Activated CD4-positive, alpha-beta T cell treated with anti-CD3 and anti-CD28 coated beads for 36 hours (primary cell): ENCODE measurements at regions not wholly inside any gene's neighbourhood (a gene's known extent, or its start where the extent isn't known, plus 50 kb on each side); places are given as distances from the start of the nearest gene placed in this dataset.
"Not testable (repeated sequence)": the region's sequence is repeated elsewhere in the genome, so short reads cannot be mapped to it uniquely, and the experiment has no call there.

Experiments used
- ATAC-seq: fragments of 200-7000 bp; cut with Tn5 transposase; one replicate; pipeline ENCODE4 v1.10.0; 2021; ENCODE audit warnings: mild to moderate bottlenecking, moderate library complexity
- CTCF ChIA-PET: fragments of 350-600 bp; sonication (Branson Sonifier 250); formaldehyde crosslinking; loops from one replicate; lab custom pipeline; 2021; ENCODE audit warnings: antibody characterized with exemption; lab: Charles Lee
- POLR2A ChIA-PET: fragments of 350-600 bp; sonication (Branson Sonifier 250); formaldehyde crosslinking; loops from one replicate; lab custom pipeline; 2021; ENCODE audit warnings: antibody characterized with exemption, inconsistent platforms; lab: Charles Lee
- DNase-seq: peaks from one replicate; pipeline ENCODE4 v3.0.0-alpha.2; 2020
- H3K27ac Mint-ChIP-seq: one replicate; pipeline ENCODE4 v1.8.0; 2021; ENCODE audit warnings: mixed read lengths
- H3K27me3 Mint-ChIP-seq: one replicate; pipeline ENCODE4 v1.8.0; 2021; ENCODE audit warnings: mixed read lengths
- H3K36me3 Mint-ChIP-seq: one replicate; pipeline ENCODE4 v1.8.0; 2021; ENCODE audit warnings: low read depth, mixed read lengths
- H3K4me1 Mint-ChIP-seq: one replicate; pipeline ENCODE4 v1.8.0; 2021; ENCODE audit warnings: mixed read lengths
- H3K4me3 Mint-ChIP-seq: one replicate; pipeline ENCODE4 v1.8.0; 2021; ENCODE audit warnings: mild to moderate bottlenecking, moderate library complexity, mixed read lengths
- H3K9me3 Mint-ChIP-seq: one replicate; pipeline ENCODE4 v1.8.0; 2021; ENCODE audit warnings: low read depth, mixed read lengths
- intact Hi-C, 2 experiments: fragments of 100-400 bp; cut with DNase I in 1 of 2; cut with micrococcal nuclease in 1 of 2; formaldehyde crosslinking; loops; one replicate each; pipeline versions ENCODE4 v1.14.2 to v1.15.1; 2022 to 2024; cut with DNase I, micrococcal nuclease

DNA sequence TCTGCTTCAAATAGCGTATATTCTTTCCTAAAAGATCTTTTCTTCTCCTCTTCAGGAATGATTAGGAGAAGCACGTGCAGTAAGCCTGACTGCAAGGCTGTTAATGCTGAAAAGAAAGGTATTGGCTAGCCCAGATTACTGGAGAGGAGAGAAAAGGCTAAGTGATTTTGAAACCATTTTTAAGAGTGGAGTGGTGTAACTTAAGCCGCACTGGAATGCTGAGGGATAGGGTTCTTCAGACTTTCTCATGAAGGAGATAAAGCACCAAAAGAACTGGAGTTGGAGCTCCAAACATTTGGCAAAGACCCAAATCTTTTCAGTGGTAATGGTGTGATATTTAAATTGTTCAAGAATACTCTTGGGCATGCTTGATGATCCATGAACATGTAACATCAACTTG is 388.3 kb downstream of the COG6 start:
- peaks cover 3% of the 10 kb centered on the region for H3K9me3 Mint-ChIP-seq
- POLR2A ChIA-PET: no interaction called here
- CTCF ChIA-PET: no interaction called here
- no peak overlapping the region for H3K27ac Mint-ChIP-seq
- intact Hi-C loops: no loop called here
- no peaks in the 10 kb centered on the region for H3K36me3 Mint-ChIP-seq
- H3K4me3 Mint-ChIP-seq: no peak overlapping the region
- peaks cover 2% of the 10 kb centered on the region for H3K27me3 Mint-ChIP-seq
- H3K4me1 Mint-ChIP-seq: no peaks in the 10 kb centered on the region
- DNase-seq: no peak
- no peak for ATAC-seq

DNA sequence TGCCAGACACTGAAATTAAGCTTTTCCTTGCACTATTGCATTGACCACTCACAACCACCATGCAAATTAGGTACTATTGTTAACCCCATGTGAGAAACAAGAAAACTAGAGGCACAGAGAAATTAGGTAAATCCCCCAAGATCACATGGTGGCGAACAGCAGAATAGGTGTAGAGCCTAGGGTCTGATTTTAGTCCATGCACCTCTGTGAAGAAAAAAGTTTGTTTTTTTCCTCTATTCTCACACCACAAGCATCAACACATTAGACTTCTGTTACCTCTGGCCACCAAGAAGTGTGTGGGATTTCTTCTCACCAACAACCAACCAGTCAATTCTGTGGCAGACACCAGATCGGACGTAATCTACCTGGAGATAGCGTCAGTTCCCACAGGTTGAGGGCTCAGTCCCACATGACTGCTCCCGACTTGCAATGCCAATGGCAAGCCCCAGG is 391.9 kb downstream of the COG6 start:
- Mint-ChIP-seq H3K4me3 (no peak overlapping the region), H3K9me3 (no peaks in the 10 kb centered on the region), H3K4me1 (no peaks in the 10 kb centered on the region), H3K27ac (no peak overlapping the region), H3K27me3 (peaks cover 2% of the 10 kb centered on the region), H3K36me3 (no peaks in the 10 kb centered on the region)
- ChIA-PET CTCF (no interaction called here), POLR2A (no interaction called here)
- intact Hi-C loops: no loop called here
- ATAC-seq (no peak), DNase-seq (no peak)

DNA sequence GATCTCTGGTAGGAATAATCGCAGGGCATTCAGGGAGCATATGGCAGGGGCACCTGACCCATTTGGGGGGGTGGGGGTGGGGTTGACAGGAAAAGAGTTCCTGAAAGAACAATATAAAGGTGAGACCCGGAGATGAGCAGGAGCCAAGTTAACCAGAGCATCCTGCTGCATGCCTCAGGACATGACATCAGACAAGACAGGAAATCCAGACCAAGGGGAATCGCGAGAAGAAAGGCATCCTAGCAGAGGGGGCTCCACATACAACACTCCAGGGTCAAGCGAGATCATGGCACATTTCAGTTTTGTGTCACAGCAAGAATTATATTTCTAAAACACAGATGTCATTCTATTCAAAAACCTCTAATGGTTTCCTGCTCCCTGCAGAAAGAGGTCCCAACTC is 393.1 kb downstream of the COG6 start:
- Mint-ChIP-seq H3K27me3 (peaks cover 2% of the 10 kb centered on the region), H3K27ac (no peak overlapping the region), H3K36me3 (no peaks in the 10 kb centered on the region), H3K9me3 (no peaks in the 10 kb centered on the region), H3K4me1 (no peaks in the 10 kb centered on the region), H3K4me3 (no peak overlapping the region)
- DNase-seq: no peak
- CTCF ChIA-PET: interaction anchor here (0.6 kb wide), 1 partner anchor 498 kb away, joined by 3 read pairs; no protein-coding TSS in a partner anchor
- POLR2A ChIA-PET: interaction anchor here (0.7 kb wide), 1 partner anchor 277 kb away, joined by 4 read pairs; no protein-coding TSS in a partner anchor
- ATAC-seq: no peak
- intact Hi-C loops: no loop called here

DNA sequence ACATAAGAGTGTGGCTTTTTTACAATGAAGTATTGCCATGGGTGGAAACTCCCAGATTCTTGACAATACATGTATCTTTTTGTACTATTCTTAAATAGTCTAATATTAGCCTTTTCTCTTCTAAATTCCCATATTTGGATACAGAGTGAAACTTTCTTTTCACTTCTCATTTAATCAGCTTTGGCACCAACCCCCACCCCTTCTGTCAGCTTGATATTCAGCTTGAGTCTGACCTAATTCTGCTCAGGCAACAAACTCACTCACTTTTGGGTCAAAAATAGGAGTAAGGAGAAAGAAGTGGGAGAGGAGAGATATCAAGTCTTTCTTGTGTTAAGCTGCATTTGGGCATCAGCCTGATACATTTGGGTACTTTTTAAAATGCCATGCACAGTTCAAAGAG is 397.5 kb downstream of the COG6 start:
- Mint-ChIP-seq H3K9me3 (no peaks in the 10 kb centered on the region), H3K4me1 (no peaks in the 10 kb centered on the region), H3K27me3 (no peaks in the 10 kb centered on the region), H3K36me3 (no peaks in the 10 kb centered on the region), H3K4me3 (no peak overlapping the region), H3K27ac (no peak overlapping the region)
- ChIA-PET POLR2A (no interaction called here), CTCF (interaction anchor here (1.0 to 1.1 kb wide), 2 partner anchors 8 to 10 kb away, joined by 3 to 4 read pairs; no protein-coding TSS in a partner anchor)
- ATAC-seq: no peak
- DNase-seq: no peak
- intact Hi-C loops: no loop called here

DNA sequence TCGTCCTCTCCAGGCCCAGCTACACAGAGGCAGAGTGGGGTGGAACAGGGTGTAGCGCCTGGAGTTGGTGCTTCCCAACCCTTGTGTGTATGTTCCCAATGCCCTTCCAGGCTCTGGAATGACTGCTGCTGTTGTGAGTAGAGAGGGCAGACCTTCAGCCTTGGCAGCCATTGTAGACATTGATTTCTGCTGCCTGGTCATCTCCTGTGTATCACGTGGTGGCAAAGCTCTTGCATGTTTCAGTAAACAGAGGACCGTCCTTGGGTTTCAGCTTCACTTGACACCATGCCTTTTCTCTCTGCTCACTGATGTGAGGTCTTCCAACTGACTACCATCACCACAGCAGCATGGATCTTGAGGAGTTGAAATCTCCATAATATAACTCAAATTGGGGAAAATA is 397.9 kb downstream of the COG6 start:
- Mint-ChIP-seq H3K9me3 (peaks cover 1% of the 10 kb centered on the region), H3K36me3 (no peaks in the 10 kb centered on the region), H3K4me1 (peaks cover 1% of the 10 kb centered on the region), H3K4me3 (no peak overlapping the region), H3K27ac (no peak overlapping the region), H3K27me3 (no peaks in the 10 kb centered on the region)
- ChIA-PET POLR2A (no interaction called here), CTCF (interaction anchor here (1.1 kb wide), 1 partner anchor 9 kb away, joined by 3 read pairs; no protein-coding TSS in a partner anchor)
- ATAC-seq: no peak
- intact Hi-C loops: no loop called here
- no peak for DNase-seq

DNA sequence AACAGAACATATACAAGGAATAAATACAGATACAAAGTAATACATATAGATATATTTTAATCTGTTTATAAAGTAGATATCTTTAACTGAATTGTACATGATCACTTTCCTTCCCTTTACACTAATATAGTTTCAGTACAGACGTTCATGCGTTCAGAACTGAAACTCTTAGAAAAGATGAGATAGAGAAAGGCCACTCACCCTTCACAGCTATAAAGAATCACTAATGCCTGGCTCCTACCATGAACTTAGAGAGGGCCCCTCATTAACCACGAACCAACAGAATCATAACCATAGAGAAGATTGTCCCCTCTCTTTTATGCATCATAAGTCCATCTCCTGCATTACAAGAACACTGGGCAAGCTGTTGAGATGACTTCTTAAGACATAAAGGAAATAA is 399.0 kb downstream of the COG6 start:
- H3K27me3 Mint-ChIP-seq, ATAC-seq, DNase-seq, H3K9me3 Mint-ChIP-seq, H3K4me3 Mint-ChIP-seq, CTCF ChIA-PET, H3K36me3 Mint-ChIP-seq, intact Hi-C loops, POLR2A ChIA-PET, H3K27ac Mint-ChIP-seq: not testable (repeated sequence)
- peaks cover 11% of the 10 kb centered on the region for H3K4me1 Mint-ChIP-seq

DNA sequence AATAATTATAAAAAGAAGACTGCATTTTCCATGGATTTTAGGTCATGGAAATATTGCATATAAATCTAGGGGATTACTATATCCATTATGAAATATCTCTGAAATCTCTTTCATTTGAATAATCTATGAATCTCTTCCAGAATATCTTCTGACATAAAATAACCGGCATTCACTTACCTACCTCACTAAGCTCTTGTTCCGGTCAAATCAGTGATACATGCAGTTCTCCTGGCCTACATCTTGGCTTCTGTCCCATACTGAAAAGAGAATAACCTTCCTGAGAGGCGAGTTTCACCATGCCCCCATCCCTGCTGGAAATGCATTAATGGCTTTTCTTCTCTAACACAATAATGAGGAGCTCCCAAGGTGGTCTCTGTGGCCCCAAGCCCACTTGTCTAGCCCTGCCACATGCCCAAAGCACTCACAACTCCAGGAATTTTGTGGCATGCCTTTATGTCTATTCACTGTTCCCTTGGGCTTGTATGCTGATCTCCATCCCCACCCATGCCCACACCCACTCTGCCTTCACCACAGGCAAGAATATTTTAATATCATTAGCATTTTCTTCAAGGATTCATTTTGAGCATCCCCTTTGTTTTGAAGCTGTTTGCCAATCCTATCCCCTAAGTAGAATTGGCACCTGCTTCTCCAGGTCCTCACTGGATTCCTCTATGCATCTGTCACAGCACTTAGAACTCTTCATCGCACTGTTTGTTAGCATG is 401.6 kb downstream of the COG6 start:
- intact Hi-C loops: no loop called here
- Mint-ChIP-seq H3K4me3 (no peak overlapping the region), H3K9me3 (peaks cover 2% of the 10 kb centered on the region), H3K4me1 (peaks cover 26% of the 10 kb centered on the region), H3K27me3 (no peaks in the 10 kb centered on the region), H3K36me3 (no peaks in the 10 kb centered on the region), H3K27ac (no peak overlapping the region)
- no peak for ATAC-seq
- ChIA-PET CTCF (no interaction called here), POLR2A (no interaction called here)
- DNase-seq: no peak

DNA sequence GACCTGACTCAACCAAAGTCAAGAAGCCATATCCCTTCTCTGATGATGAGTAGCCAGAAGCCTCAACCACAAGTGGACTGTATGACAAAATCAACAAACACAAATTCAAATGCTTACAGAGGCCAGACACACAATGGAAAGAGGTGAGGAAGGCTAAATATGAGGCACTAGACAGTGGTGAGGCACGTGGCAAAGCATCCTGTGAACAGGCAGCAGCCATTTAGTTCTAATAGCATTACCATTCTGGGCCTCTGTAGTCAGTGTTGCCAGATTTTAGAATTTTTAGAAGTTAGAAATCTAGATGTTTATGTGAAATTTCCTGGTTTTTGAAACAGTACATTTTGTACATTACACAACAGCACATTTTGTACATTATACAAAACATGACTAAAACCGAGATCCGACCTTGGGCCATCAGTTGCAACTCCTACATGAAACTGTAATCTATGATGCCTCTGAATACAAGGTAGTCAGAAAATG is 403.3 kb downstream of the COG6 start:
- POLR2A ChIA-PET: no interaction called here
- ATAC-seq: peak; percentile 34
- no peak overlapping the region for H3K4me3 Mint-ChIP-seq
- H3K36me3 Mint-ChIP-seq: no peaks in the 10 kb centered on the region
- intact Hi-C loops: loop anchor here (2.0 kb wide), 1 partner anchor 32 kb away; no protein-coding TSS in a partner anchor
- H3K27ac Mint-ChIP-seq: no peak overlapping the region
- CTCF ChIA-PET: interaction anchor here (1.5 to 3.1 kb wide), 2 partner anchors 10 to 25 kb away, joined by 4 to 21 read pairs; no protein-coding TSS in a partner anchor
- peak; percentile 36 for DNase-seq
- H3K27me3 Mint-ChIP-seq: no peaks in the 10 kb centered on the region
- H3K9me3 Mint-ChIP-seq: peaks cover 2% of the 10 kb centered on the region
- peaks cover 31% of the 10 kb centered on the region for H3K4me1 Mint-ChIP-seq

DNA sequence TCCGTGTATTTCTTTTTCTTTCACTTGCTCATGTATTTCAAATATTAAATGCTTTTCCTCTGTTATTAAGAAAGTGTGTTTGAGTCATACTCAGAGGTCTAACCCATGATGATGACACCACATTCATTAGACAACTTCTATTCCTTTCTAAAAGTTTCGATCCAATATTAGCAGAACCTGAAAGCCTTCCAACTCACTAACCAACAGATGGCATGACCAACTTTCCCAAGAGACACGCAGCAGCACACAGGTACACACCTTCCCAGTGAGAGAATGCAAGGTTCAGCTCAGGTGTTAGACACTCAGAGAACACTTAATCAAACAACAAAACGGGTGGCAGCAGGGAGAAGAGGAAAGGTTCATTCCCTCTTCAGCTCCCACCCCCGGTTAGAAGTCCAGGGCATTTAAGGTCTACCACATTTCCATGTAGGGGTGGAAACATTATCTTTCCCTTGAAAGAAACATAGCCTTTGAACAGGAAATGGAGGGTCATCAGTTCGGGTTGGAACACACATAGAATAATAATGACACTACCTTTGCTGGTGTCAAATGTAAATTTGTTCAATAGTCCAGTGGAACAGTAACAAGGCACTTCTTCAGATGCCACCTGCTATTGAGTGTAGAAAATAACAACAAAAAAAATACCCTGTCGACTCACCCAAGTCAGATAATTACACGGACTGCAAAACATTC is 404.2 kb downstream of the COG6 start:
- Mint-ChIP-seq H3K4me3 (no peak overlapping the region), H3K9me3 (peaks cover 2% of the 10 kb centered on the region), H3K27ac (peak overlapping the region; percentile 23), H3K27me3 (no peaks in the 10 kb centered on the region), H3K36me3 (no peaks in the 10 kb centered on the region), H3K4me1 (peaks cover 40% of the 10 kb centered on the region)
- POLR2A ChIA-PET: no interaction called here
- no peak for ATAC-seq
- no peak for DNase-seq
- CTCF ChIA-PET: interaction anchor here (0.6 to 3.1 kb wide), 6 partner anchors 10 to 284 kb away, joined by 3 to 21 read pairs (median 3); no protein-coding TSS in a partner anchor
- intact Hi-C loops: loop anchor here (2.0 to 10.0 kb wide), 2 partner anchors 33 to 525 kb away; no protein-coding TSS in a partner anchor

DNA sequence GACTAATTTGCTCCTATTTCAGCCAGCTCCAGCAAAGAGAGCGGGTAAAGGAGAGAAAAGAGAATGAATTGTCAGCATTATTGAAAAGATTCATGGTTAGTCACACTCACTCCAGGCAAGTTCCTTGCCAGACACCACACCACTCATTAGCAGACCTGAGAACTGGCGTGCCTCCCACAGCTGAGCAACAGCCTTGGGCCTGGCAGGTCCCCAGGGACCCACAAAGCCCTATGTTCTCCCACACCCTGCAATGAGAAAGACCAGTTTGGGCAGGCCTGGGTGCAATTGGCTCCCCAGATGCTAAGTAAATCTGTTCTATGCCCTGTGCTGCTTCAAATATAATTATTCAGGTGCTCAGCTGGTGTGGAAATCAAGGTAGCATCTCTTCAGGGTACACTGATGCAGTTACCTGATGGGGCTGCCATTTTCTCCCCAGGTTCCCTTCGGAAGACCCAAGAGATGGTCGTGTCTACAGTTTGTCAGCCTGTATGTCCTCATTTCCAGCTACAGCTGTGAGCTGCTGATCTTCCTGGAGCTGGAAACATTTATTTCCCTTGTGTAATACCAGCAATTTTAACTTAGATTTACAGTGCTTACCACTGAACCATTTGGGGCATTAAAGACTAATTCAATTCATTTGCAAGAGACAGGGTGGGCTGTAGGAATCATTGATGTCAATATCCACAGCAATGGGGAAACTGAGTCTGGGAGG is 405.0 kb downstream of the COG6 start:
- Mint-ChIP-seq H3K4me3 (no peak overlapping the region), H3K27ac (peak overlapping the region; percentile 22), H3K27me3 (no peaks in the 10 kb centered on the region), H3K4me1 (peaks cover 45% of the 10 kb centered on the region), H3K9me3 (peaks cover 2% of the 10 kb centered on the region), H3K36me3 (no peaks in the 10 kb centered on the region)
- ChIA-PET CTCF (interaction anchor here (0.6 to 3.1 kb wide), 9 partner anchors 8 to 623 kb away, joined by 3 to 21 read pairs (median 3); no protein-coding TSS in a partner anchor), POLR2A (no interaction called here)
- peak; percentile 76 for DNase-seq
- intact Hi-C loops: loop anchor here in 1 of 2 experiments (10.0 kb wide), 1 partner anchor 524 kb away; no protein-coding TSS in a partner anchor
- peak; percentile 89 for ATAC-seq
